Type B pancreatic cell (in vitro differentiated cells): ENCODE measurements at regions not wholly inside any gene's neighbourhood (a gene's known extent, or its start where the extent isn't known, plus 50 kb on each side); places are given as distances from the start of the nearest gene placed in this dataset.

ENCODE experiments used
- DNase-seq: peaks from one replicate; pipeline ENCODE4 v3.0.0; 2021; ENCODE audit warnings: mixed read lengths; ENCODE audit not compliant: unreplicated experiment; ENCODE audit errors: extremely low spot score
- H3K27ac Mint-ChIP-seq: 2 replicates; pipeline ENCODE4 v1.8.0; 2021; ENCODE audit warnings: mild to moderate bottlenecking, mixed read lengths
- H3K27me3 Mint-ChIP-seq: 2 replicates; pipeline ENCODE4 v1.8.0; 2021; ENCODE audit warnings: mixed read lengths
- H3K36me3 Mint-ChIP-seq: 2 replicates; pipeline ENCODE4 v1.8.0; 2021; ENCODE audit warnings: mixed read lengths
- H3K4me1 Mint-ChIP-seq: one replicate; pipeline ENCODE4 v1.8.0; 2021; ENCODE audit warnings: mixed read lengths; ENCODE audit not compliant: unreplicated experiment
- H3K4me3 Mint-ChIP-seq: 2 replicates; pipeline ENCODE4 v1.8.0; 2021; ENCODE audit warnings: mild to moderate bottlenecking, mixed read lengths
- H3K9me3 Mint-ChIP-seq: 2 replicates; pipeline ENCODE4 v1.8.0; 2021; ENCODE audit warnings: mixed read lengths
- CTCF ChIP-seq: fragments of 200-600 bp; sonication (generic); conservative IDR thresholded peaks from 2 replicates; pipeline ENCODE4 v1.5.0; 2021; ENCODE audit warnings: antibody characterized with exemption, mild to moderate bottlenecking

DNA sequence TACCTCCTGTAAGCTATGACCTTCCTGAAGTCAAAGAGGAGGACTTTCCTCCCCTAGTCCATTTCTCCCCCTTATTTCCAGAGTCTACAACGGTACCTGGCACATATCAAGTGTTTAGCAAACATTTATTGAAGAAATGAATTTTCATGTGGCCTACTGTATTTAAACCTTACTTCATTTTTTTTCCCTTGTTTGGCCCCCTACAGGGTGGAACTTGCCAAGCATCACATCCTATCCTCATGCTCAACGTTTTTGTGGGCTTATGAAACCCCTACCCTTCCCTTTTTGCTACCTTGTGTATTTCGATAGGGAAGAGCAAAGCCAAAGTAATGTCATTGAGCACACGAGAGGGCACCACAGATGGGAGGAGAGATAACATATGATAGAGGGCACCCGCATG lies 1857.8 kb upstream of the WWC1 start:
- H3K27me3 Mint-ChIP-seq = peaks cover 4% of the 10 kb centered on the region
- no peak overlapping the region for H3K27ac Mint-ChIP-seq
- peak; percentile 54 for TF ChIP-seq CTCF
- H3K4me1 Mint-ChIP-seq = peaks cover 17% of the 10 kb centered on the region
- H3K9me3 Mint-ChIP-seq = peaks cover 8% of the 10 kb centered on the region
- no peak overlapping the region for H3K4me3 Mint-ChIP-seq
- no peak for DNase-seq
- H3K36me3 Mint-ChIP-seq = no peaks in the 10 kb centered on the region

- H3K9me3 Mint-ChIP-seq = no peaks in the 10 kb centered on the region
- no peak overlapping the region for H3K4me3 Mint-ChIP-seq
- DNase-seq = no peak
- H3K27ac Mint-ChIP-seq = no peak overlapping the region
- H3K4me1 Mint-ChIP-seq = peaks cover 5% of the 10 kb centered on the region
- no peak for TF ChIP-seq CTCF
- no peaks in the 10 kb centered on the region for H3K27me3 Mint-ChIP-seq
- no peaks in the 10 kb centered on the region for H3K36me3 Mint-ChIP-seq
Measured at GRCh38 chr5:166436872-166437271, 1854.6 kb upstream of the WWC1 start.

- Mint-ChIP-seq H3K9me3 (no peaks in the 10 kb centered on the region), H3K4me1 (no peaks in the 10 kb centered on the region), H3K27ac (no peak overlapping the region), H3K27me3 (no peaks in the 10 kb centered on the region), H3K36me3 (no peaks in the 10 kb centered on the region), H3K4me3 (no peak overlapping the region)
- no peak for TF ChIP-seq CTCF
- no peak for DNase-seq
Measured at GRCh38 chr5:166486348-166486747, 1805.1 kb upstream of the WWC1 start.

- no peaks in the 10 kb centered on the region for H3K4me1 Mint-ChIP-seq
- TF ChIP-seq CTCF = no peak
- H3K4me3 Mint-ChIP-seq = no peak overlapping the region
- H3K27ac Mint-ChIP-seq = no peak overlapping the region
- no peak for DNase-seq
- H3K36me3 Mint-ChIP-seq = no peaks in the 10 kb centered on the region
- no peaks in the 10 kb centered on the region for H3K9me3 Mint-ChIP-seq
- no peaks in the 10 kb centered on the region for H3K27me3 Mint-ChIP-seq
Measured at GRCh38 chr5:166488560-166488959, 1802.9 kb upstream of the WWC1 start.

DNA sequence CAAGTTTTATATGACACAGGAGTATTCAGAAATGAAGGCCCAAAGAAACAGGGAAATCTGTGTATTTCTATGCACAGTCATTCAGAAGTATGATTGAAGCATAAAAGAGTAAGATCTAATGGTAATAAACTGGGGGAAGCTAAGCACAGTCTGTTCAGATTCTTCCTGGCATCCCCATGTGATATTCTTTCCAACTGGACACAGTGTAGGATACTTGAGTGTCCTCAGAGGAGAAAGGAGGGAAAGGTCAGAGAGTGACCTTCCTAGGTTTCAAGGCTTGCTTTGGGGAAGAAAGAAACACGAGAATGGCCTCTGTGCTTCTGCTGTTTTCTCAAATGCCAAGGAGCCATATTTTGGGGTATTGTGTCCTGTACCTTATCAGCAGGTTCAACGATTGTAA lies 1798.4 kb upstream of the WWC1 start:
- no peak for DNase-seq
- TF ChIP-seq CTCF = no peak
- Mint-ChIP-seq H3K27me3 (no peaks in the 10 kb centered on the region), H3K4me3 (no peak overlapping the region), H3K4me1 (peaks cover 12% of the 10 kb centered on the region), H3K27ac (no peak overlapping the region), H3K36me3 (no peaks in the 10 kb centered on the region), H3K9me3 (no peaks in the 10 kb centered on the region)

DNA sequence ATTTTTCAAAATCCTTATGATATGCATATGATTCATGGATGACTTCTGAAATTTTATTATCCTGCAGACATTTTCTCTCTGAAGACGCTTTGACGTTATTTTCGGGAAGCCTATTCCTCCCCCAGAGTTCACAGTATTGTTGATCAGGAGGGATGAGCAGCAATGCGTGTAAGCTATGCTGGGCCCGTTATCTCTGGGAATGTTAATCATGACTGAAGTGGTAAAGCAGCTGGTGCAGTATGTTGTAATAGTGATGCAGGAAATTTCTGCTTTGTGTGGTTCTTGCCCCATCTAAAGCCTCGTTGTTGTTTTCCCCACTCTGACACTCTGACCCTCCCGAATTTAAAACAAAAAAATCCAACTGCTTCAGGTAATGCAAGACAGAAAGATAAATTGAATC lies 1797.8 kb upstream of the WWC1 start:
- Mint-ChIP-seq H3K4me1 (peaks cover 12% of the 10 kb centered on the region), H3K9me3 (no peaks in the 10 kb centered on the region), H3K27ac (no peak overlapping the region), H3K27me3 (no peaks in the 10 kb centered on the region), H3K4me3 (no peak overlapping the region), H3K36me3 (no peaks in the 10 kb centered on the region)
- no peak for TF ChIP-seq CTCF
- no peak for DNase-seq
